IPS-20b (cell line): ENCODE measurements at regions not wholly inside any gene's neighbourhood (a gene's known extent, or its start where the extent isn't known, plus 50 kb on each side); places are given as distances from the start of the nearest gene placed in this dataset.
"Not testable (repeated sequence)": the region's sequence is repeated elsewhere in the genome, so short reads cannot be mapped to it uniquely, and the experiment has no call there.

Source experiments
- H3K27ac ChIP-seq: one replicate; pipeline ENCODE4 v1.5.1; 2013; ENCODE audit warnings: low read length
- H3K27me3 ChIP-seq: 2 replicates; pipeline ENCODE4 v1.6.1; 2013; ENCODE audit warnings: mild to moderate bottlenecking, low read length, inconsistent platforms; ENCODE audit not compliant: insufficient read depth
- H3K36me3 ChIP-seq: 2 replicates; pipeline ENCODE4 v1.6.1; 2013; ENCODE audit warnings: low read depth, mild to moderate bottlenecking, inconsistent platforms, low read length, moderate library complexity; ENCODE audit not compliant: insufficient read depth
- H3K4me1 ChIP-seq: 2 replicates; pipeline ENCODE4 v1.6.1; 2013; ENCODE audit warnings: mild to moderate bottlenecking, control low read depth, inconsistent platforms, low read length, moderate library complexity; ENCODE audit not compliant: insufficient read depth
- H3K4me3 ChIP-seq: 2 replicates; pipeline ENCODE4 v1.5.1; 2013; ENCODE audit warnings: mild to moderate bottlenecking, low read length, inconsistent platforms
- H3K9ac ChIP-seq: 2 replicates; pipeline ENCODE4 v1.6.1; 2013; ENCODE audit warnings: low read depth, mild to moderate bottlenecking, inconsistent platforms, low read length, moderate library complexity
- H3K9me3 ChIP-seq: 2 replicates; pipeline ENCODE4 v1.6.1; 2013; ENCODE audit warnings: mild to moderate bottlenecking, low read depth, low read length, inconsistent platforms; ENCODE audit not compliant: insufficient read depth

DNA sequence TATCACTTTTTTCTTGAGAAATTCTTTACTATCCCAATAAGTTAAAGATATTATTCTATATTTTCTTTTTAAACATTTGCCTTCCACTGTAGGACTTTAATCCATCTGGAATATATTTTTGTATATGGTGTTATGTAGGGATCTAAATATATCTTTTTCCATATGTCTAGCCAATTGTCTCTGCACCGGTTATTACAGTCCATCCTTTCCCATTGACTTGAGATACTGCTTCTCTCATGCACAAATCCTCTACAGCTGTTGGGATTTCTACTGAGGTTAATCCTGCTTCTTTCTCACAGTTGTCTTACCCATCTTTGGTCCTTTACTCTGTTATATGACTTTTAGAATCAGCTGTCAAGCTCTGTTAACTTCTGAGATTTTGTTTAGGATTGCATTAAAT is 483.8 kb upstream of the CDH4 start:
- H3K9ac ChIP-seq = no peak overlapping the region
- no peaks in the 10 kb centered on the region for H3K4me1 ChIP-seq
- no peak overlapping the region for H3K4me3 ChIP-seq
- H3K27ac ChIP-seq = no peak overlapping the region
- peaks cover 8% of the 10 kb centered on the region; the same call in 1 of the 2 replicates for H3K9me3 ChIP-seq
- H3K27me3 ChIP-seq = no peaks in the 10 kb centered on the region
- H3K36me3 ChIP-seq = no peaks in the 10 kb centered on the region

DNA sequence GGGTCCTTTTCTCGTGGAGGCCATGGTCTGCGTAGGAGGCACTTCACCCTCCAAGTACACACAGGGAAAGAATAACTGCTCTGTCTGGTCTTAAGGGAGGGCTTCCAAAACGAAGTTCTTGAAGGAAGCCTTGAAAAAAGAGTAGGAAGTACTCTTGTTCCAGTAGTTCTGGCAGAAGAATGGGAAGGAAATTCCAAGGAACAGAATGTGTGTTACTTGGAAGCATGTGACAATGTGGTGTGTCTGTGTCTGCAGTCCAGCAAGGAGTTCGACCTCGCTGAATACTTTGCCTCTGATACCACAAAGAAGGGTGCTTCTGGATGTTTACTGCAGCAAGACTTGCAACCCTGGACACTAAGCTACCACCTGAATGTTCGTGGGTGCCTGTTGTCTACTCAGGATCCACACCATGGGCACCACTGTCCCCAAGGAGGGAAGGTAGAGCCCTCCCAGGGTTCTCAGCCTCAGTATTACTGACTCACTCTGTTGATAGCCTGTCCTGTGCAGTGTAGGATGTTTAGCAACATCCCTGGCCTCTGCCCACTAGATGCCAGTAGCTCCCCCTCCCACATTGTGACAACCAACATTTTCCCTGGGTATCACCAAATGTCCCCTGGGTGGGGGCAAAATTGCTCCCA is 471.6 kb upstream of the CDH4 start:
- Histone ChIP-seq H3K9me3 (no peaks in the 10 kb centered on the region; the same call in 1 of the 2 replicates), H3K4me1 (peaks cover 5% of the 10 kb centered on the region; the same call in 1 of the 2 replicates), H3K9ac (no peak overlapping the region), H3K27ac (no peak overlapping the region), H3K4me3 (no peak overlapping the region), H3K36me3 (no peaks in the 10 kb centered on the region), H3K27me3 (no peaks in the 10 kb centered on the region; the same call in 1 of the 2 replicates)

- Histone ChIP-seq H3K27ac (no peak overlapping the region), H3K4me3 (no peak overlapping the region), H3K27me3 (peaks cover 3% of the 10 kb centered on the region), H3K9me3 (no peaks in the 10 kb centered on the region; the same call in 1 of the 2 replicates), H3K4me1 (no peaks in the 10 kb centered on the region; the same call in 1 of the 2 replicates), H3K9ac (no peak overlapping the region), H3K36me3 (no peaks in the 10 kb centered on the region)
Observed at GRCh38 chr20:60782959-60783625, 469.0 kb upstream of the CDH4 start.

- peaks cover 5% of the 10 kb centered on the region for H3K27me3 ChIP-seq
- H3K9ac ChIP-seq = no peak overlapping the region
- no peak overlapping the region for H3K4me3 ChIP-seq
- no peaks in the 10 kb centered on the region for H3K36me3 ChIP-seq
- peaks cover 3% of the 10 kb centered on the region; the same call in 1 of the 2 replicates for H3K4me1 ChIP-seq
- no peak overlapping the region for H3K27ac ChIP-seq
- no peaks in the 10 kb centered on the region; the same call in 1 of the 2 replicates for H3K9me3 ChIP-seq
Observed at GRCh38 chr20:60785301-60785700, 466.8 kb upstream of the CDH4 start.

DNA sequence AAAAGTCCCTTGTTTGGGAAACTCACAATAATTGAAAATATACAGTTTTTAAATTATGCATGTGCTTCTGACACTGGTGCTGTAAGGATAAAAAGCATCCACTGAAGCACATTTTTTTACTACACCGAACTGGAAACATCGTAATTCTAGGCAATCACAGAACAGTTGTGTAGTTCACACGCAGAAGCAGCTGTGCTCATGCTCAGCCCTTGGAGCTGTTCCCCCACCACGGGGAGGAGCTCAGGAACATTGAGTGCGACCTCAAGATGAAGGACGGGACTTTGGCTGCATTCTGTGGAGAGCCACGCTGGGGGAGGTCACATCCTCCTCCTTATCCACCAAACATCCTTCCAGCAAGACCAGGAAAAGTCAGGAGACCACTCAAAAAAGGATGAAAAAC is 466.3 kb upstream of the CDH4 start:
- H3K27me3 ChIP-seq = peaks cover 5% of the 10 kb centered on the region; the same call in 1 of the 2 replicates
- no peaks in the 10 kb centered on the region for H3K9me3 ChIP-seq
- no peak overlapping the region for H3K9ac ChIP-seq
- no peak overlapping the region for H3K27ac ChIP-seq
- no peaks in the 10 kb centered on the region for H3K36me3 ChIP-seq
- H3K4me3 ChIP-seq = no peak overlapping the region
- H3K4me1 ChIP-seq = peaks cover 3% of the 10 kb centered on the region; the same call in 1 of the 2 replicates

- no peaks in the 10 kb centered on the region for H3K36me3 ChIP-seq
- H3K27me3 ChIP-seq = peaks cover 5% of the 10 kb centered on the region; the same call in 1 of the 2 replicates
- H3K4me1 ChIP-seq = peaks cover 3% of the 10 kb centered on the region; the same call in 1 of the 2 replicates
- H3K27ac ChIP-seq = no peak overlapping the region
- no peak overlapping the region for H3K4me3 ChIP-seq
- H3K9me3 ChIP-seq = no peaks in the 10 kb centered on the region
- H3K9ac ChIP-seq = no peak overlapping the region
Observed at GRCh38 chr20:60786686-60787217, 465.3 kb upstream of the CDH4 start.

DNA sequence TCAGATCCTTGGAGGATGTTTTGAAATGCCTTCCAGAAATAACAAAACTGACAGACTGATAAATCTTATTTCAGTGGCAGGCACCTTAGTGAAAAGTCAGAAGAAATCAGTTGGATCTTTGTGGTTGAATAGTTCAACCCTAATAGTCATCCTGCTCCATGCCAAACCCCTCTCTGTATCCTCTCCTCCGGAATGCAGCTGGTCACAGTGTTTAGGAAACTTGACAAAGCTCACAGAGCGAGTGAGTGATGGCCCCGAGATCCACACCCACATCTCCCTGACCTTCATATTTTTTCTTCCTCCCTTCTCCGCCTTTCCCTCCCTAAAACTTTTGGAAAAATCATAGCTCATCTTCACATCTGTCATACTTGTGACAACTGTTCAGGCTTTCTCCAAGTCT is 464.8 kb upstream of the CDH4 start:
- no peak overlapping the region for H3K9ac ChIP-seq
- H3K36me3 ChIP-seq = no peaks in the 10 kb centered on the region
- no peaks in the 10 kb centered on the region for H3K9me3 ChIP-seq
- H3K27me3 ChIP-seq = peaks cover 5% of the 10 kb centered on the region; the same call in 1 of the 2 replicates
- H3K4me3 ChIP-seq = no peak overlapping the region
- no peak overlapping the region for H3K27ac ChIP-seq
- peaks cover 3% of the 10 kb centered on the region; the same call in 1 of the 2 replicates for H3K4me1 ChIP-seq

- Histone ChIP-seq H3K4me1 (peaks cover 3% of the 10 kb centered on the region; the same call in 1 of the 2 replicates), H3K27me3 (peaks cover 5% of the 10 kb centered on the region; the same call in 1 of the 2 replicates), H3K27ac (no peak overlapping the region), H3K9me3 (no peaks in the 10 kb centered on the region), H3K4me3 (no peak overlapping the region), H3K36me3 (no peaks in the 10 kb centered on the region), H3K9ac (no peak overlapping the region)
Observed at GRCh38 chr20:60788070-60788469, 464.0 kb upstream of the CDH4 start.

DNA sequence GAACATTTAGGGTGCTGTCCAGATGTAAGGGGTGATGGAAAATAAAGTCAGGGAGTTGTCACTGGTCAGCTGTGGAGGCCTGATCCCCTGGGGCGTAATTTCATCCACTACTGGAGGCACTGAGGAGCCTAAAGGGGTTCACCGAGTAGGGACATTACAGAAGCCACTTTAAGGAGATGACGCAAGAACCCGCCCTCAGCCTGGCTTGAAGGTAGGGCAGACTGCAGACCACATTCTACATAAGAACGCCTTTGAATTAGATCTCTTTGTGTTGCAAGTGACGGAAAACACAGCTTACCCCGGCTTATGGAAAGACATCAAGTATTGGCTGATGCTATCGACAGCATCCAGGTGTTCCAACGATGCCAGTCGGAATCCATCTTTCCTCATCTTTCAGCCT is 462.7 kb upstream of the CDH4 start:
- H3K36me3 ChIP-seq = no peaks in the 10 kb centered on the region
- H3K4me1 ChIP-seq = peaks cover 3% of the 10 kb centered on the region; the same call in 1 of the 2 replicates
- H3K9ac ChIP-seq = no peak overlapping the region
- no peak overlapping the region for H3K4me3 ChIP-seq
- no peaks in the 10 kb centered on the region for H3K9me3 ChIP-seq
- H3K27me3 ChIP-seq = peaks cover 5% of the 10 kb centered on the region; the same call in 1 of the 2 replicates
- no peak overlapping the region for H3K27ac ChIP-seq

DNA sequence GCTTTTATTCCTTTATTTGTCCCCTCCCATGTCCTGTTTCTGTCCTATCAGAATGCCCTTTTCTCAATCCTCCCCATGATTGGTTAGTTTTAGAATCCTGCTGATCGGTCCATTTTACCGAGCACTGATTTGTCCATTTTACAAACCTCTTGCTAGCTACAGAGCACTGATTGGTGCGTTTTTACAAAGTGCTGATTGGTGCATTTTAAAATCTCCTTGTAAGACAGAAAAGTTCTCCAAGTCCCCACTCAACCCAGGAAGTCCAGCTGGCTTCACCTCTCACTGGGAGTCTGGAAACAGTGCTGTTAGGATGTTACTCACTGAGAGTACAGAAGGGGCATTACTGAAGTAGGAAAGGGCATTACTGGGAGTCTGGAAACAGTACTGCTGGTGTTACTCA is 461.7 kb upstream of the CDH4 start:
- H3K4me3 ChIP-seq, H3K36me3 ChIP-seq, H3K9ac ChIP-seq, H3K4me1 ChIP-seq, H3K27ac ChIP-seq, H3K9me3 ChIP-seq, H3K27me3 ChIP-seq: not testable (repeated sequence)

DNA sequence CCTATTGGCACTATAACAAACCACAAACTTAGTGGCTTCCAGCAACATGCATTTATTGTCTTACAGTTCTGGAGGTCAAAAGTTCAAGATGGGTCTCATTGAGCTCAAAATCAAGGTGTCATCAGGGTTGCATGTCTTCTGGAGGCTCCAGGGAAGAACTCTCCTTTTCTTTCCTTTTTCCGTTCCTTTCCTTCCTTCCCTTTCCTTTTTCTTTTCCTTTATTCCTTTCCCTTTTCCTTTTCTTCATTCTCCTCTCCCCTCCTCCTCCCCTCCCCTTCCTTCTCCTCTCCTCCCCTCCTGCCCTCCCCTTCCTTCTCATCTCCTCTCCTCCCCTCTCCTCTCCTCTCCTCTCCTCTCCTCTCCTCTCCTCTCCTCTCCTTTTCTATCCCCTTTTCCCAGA is 460.2 kb upstream of the CDH4 start:
- Histone ChIP-seq H3K4me1 (peaks cover 3% of the 10 kb centered on the region; the same call in 1 of the 2 replicates), H3K36me3 (no peaks in the 10 kb centered on the region), H3K27ac (no peak overlapping the region), H3K4me3 (no peak overlapping the region), H3K27me3 (peaks cover 10% of the 10 kb centered on the region; the same call in 1 of the 2 replicates), H3K9me3 (no peaks in the 10 kb centered on the region), H3K9ac (no peak overlapping the region)
